Neural progenitor cell (in vitro differentiated cells): ENCODE measurements at regions not wholly inside any gene's neighbourhood (a gene's known extent, or its start where the extent isn't known, plus 50 kb on each side); places are given as distances from the start of the nearest gene placed in this dataset.

Experiments
- DNase-seq: peaks from one replicate; pipeline ENCODE4 v3.0.0-alpha.2; 2016; ENCODE audit warnings: low spot score
- H2AFZ ChIP-seq: fragments of 200-600 bp; sonication (generic); replicated peaks from 2 replicates; pipeline ENCODE4 v1.6.1; 2016; ENCODE audit warnings: antibody characterized with exemption
- H3F3A ChIP-seq: fragments of 200-600 bp; sonication (generic); 2 replicates; pipeline ENCODE4 v1.6.1; 2016; ENCODE audit warnings: antibody characterized with exemption, low read depth
- H3K27ac ChIP-seq: fragments of 200-600 bp; sonication (generic); 2 replicates; pipeline ENCODE4 v1.5.1; 2016; ENCODE audit warnings: mild to moderate bottlenecking
- H3K27me3 ChIP-seq: fragments of 200-600 bp; sonication (generic); 2 replicates; pipeline ENCODE4 v1.6.1; 2016; ENCODE audit warnings: mild to moderate bottlenecking, moderate library complexity
- H3K36me3 ChIP-seq: fragments of 200-600 bp; sonication (generic); 2 replicates; pipeline ENCODE4 v1.5.1; 2016
- H3K4me1 ChIP-seq: fragments of 200-600 bp; sonication (generic); 2 replicates; pipeline ENCODE4 v1.6.1; 2016; ENCODE audit warnings: mixed run types
- H3K4me2 ChIP-seq: fragments of 200-600 bp; sonication (generic); 2 replicates; pipeline ENCODE4 v1.6.1; 2016
- H3K4me3 ChIP-seq: fragments of 200-600 bp; sonication (generic); 2 replicates; pipeline ENCODE4 v1.5.1; 2016
- H3K79me2 ChIP-seq: fragments of 200-600 bp; sonication (generic); 2 replicates; pipeline ENCODE4 v1.6.1; 2016; ENCODE audit warnings: low read depth
- H3K9ac ChIP-seq: fragments of 200-600 bp; sonication (generic); 2 replicates; pipeline ENCODE4 v1.6.1; 2016
- H3K9me3 ChIP-seq: fragments of 200-600 bp; sonication (generic); 2 replicates; pipeline ENCODE4 v1.5.1; 2016; ENCODE audit warnings: low read depth
- H4K20me1 ChIP-seq: fragments of 200-600 bp; sonication (generic); 2 replicates; pipeline ENCODE4 v1.6.1; 2016; ENCODE audit warnings: low read depth
- H3K27ac Mint-ChIP-seq: 3 replicates; pipeline ENCODE4 v1.8.0; 2021; ENCODE audit warnings: mixed read lengths
- H3K27me3 Mint-ChIP-seq: 2 replicates; pipeline ENCODE4 v1.8.0; 2022; ENCODE audit warnings: low read depth, mild to moderate bottlenecking, inconsistent platforms, moderate library complexity, mixed read lengths; ENCODE audit not compliant: insufficient read depth
- H3K36me3 Mint-ChIP-seq: 3 replicates; pipeline ENCODE4 v1.8.0; 2021; ENCODE audit warnings: mixed read lengths
- H3K4me1 Mint-ChIP-seq: 3 replicates; pipeline ENCODE4 v1.8.0; 2021; ENCODE audit warnings: mixed read lengths
- H3K4me3 Mint-ChIP-seq: 3 replicates; pipeline ENCODE4 v1.8.0; 2021; ENCODE audit warnings: mild to moderate bottlenecking, moderate library complexity, mixed read lengths
- H3K9me3 Mint-ChIP-seq: 3 replicates; pipeline ENCODE4 v1.8.0; 2020; ENCODE audit warnings: mixed read lengths
- EZH2 ChIP-seq: fragments of 200-600 bp; sonication (generic); IDR thresholded peaks from 2 replicates; pipeline ENCODE4 v1.6.1; 2017; ENCODE audit warnings: antibody characterized with exemption, mild to moderate bottlenecking, moderate library complexity
- EZH2phosphoT487 ChIP-seq: fragments of 200-600 bp; sonication (generic); IDR thresholded peaks from 2 replicates; pipeline ENCODE4 v1.6.1; 2017; ENCODE audit warnings: antibody characterized with exemption
- TF ChIP-seq, protein P1 (sequence below): fragments of 200-600 bp; sonication (generic); IDR thresholded peaks from 2 replicates; pipeline ENCODE4 v1.5.1; 2017; ENCODE audit warnings: antibody characterized with exemption, mild to moderate bottlenecking

- peaks cover 3% of the 10 kb centered on the region for H3K9me3 ChIP-seq
- Mint-ChIP-seq H3K4me1 (no peaks in the 10 kb centered on the region), H3K36me3 (no peaks in the 10 kb centered on the region), H3K9me3 (no peaks in the 10 kb centered on the region), H3K27ac (no peak overlapping the region), H3K27me3 (no peaks in the 10 kb centered on the region), H3K4me3 (no peak overlapping the region)
- no peak for DNase-seq
- H3K79me2 ChIP-seq, result no peaks in the 10 kb centered on the region
- no peaks in the 10 kb centered on the region for H4K20me1 ChIP-seq
- H3K36me3 ChIP-seq, result no peaks in the 10 kb centered on the region
- no peaks in the 10 kb centered on the region for H3K4me1 ChIP-seq
- H3K9ac ChIP-seq, result no peak overlapping the region
- no peak overlapping the region for H3K27ac ChIP-seq
- H3K4me3 ChIP-seq, result no peak overlapping the region
- H2AFZ ChIP-seq, result no peak overlapping the region
- TF ChIP-seq EZH2phosphoT487 (no peak), EZH2 (no peak)
- TF ChIP-seq, protein P1, sequence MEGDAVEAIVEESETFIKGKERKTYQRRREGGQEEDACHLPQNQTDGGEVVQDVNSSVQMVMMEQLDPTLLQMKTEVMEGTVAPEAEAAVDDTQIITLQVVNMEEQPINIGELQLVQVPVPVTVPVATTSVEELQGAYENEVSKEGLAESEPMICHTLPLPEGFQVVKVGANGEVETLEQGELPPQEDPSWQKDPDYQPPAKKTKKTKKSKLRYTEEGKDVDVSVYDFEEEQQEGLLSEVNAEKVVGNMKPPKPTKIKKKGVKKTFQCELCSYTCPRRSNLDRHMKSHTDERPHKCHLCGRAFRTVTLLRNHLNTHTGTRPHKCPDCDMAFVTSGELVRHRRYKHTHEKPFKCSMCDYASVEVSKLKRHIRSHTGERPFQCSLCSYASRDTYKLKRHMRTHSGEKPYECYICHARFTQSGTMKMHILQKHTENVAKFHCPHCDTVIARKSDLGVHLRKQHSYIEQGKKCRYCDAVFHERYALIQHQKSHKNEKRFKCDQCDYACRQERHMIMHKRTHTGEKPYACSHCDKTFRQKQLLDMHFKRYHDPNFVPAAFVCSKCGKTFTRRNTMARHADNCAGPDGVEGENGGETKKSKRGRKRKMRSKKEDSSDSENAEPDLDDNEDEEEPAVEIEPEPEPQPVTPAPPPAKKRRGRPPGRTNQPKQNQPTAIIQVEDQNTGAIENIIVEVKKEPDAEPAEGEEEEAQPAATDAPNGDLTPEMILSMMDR, result no peak
- H3F3A ChIP-seq, result no peaks in the 10 kb centered on the region
- H3K4me2 ChIP-seq, result no peak overlapping the region
- no peaks in the 10 kb centered on the region for H3K27me3 ChIP-seq
These were observed 2334.6 kb upstream of the WWC1 start for GRCh38 chr5:165956854-165957253.

DNA sequence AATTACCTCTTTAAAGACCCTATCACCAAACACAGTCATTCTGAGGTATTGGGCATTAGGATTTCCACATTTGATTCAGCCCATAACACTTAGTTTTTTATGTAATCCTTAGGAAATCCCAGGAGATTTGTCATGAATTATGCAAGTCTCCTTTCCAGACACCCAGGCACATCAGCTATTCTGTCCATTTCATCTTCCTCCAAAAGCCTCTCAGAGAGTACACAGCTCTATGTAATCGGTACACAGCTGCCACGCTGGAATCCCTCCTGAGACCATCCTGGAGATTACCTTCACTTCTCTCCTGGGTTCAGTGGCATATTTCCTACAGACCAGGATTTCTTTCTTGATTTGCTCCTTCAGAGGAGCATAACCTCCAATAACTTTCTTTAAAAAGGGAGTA is 2309.8 kb upstream of the WWC1 start:
- H3K27ac Mint-ChIP-seq, result no peak overlapping the region

GRCh38 chr5:165996201-165996875 is 2295.1 kb upstream of the WWC1 start:
- H3K9me3 ChIP-seq, result no peaks in the 10 kb centered on the region
- peaks cover 9% of the 10 kb centered on the region for H3K4me1 ChIP-seq
- no peak overlapping the region for H3K27ac ChIP-seq
- Mint-ChIP-seq H3K27me3 (no peaks in the 10 kb centered on the region), H3K4me3 (no peak overlapping the region), H3K9me3 (peaks cover 2% of the 10 kb centered on the region), H3K27ac (no peak overlapping the region), H3K4me1 (peaks cover 15% of the 10 kb centered on the region), H3K36me3 (no peaks in the 10 kb centered on the region)
- peak overlapping the region; percentile 65 for H2AFZ ChIP-seq
- H4K20me1 ChIP-seq, result no peaks in the 10 kb centered on the region
- no peaks in the 10 kb centered on the region for H3F3A ChIP-seq
- no peaks in the 10 kb centered on the region for H3K79me2 ChIP-seq
- H3K36me3 ChIP-seq, result no peaks in the 10 kb centered on the region
- no peak overlapping the region for H3K9ac ChIP-seq
- no peak overlapping the region for H3K4me2 ChIP-seq
- no peak overlapping the region for H3K4me3 ChIP-seq
- peak; percentile 12 for DNase-seq
- H3K27me3 ChIP-seq, result no peaks in the 10 kb centered on the region
- TF ChIP-seq, protein P1, result no peak
- TF ChIP-seq EZH2 (no peak), EZH2phosphoT487 (no peak)

More for the DNA sequence above, 2309.8 kb upstream of the WWC1 start:
- Histone ChIP-seq H3K4me3 (no peak overlapping the region), H2AFZ (no peak overlapping the region), H3K4me2 (no peak overlapping the region), H3K27me3 (no peaks in the 10 kb centered on the region), H4K20me1 (no peaks in the 10 kb centered on the region), H3K9ac (no peak overlapping the region), H3K36me3 (no peaks in the 10 kb centered on the region), H3K27ac (no peak overlapping the region), H3K79me2 (no peaks in the 10 kb centered on the region), H3F3A (no peaks in the 10 kb centered on the region), H3K9me3 (no peaks in the 10 kb centered on the region), H3K4me1 (no peaks in the 10 kb centered on the region)
- Mint-ChIP-seq H3K4me3 (no peak overlapping the region), H3K9me3 (no peaks in the 10 kb centered on the region), H3K36me3 (no peaks in the 10 kb centered on the region), H3K4me1 (no peaks in the 10 kb centered on the region), H3K27me3 (peaks cover 3% of the 10 kb centered on the region)
- TF ChIP-seq, protein P1, result no peak
- no peak for TF ChIP-seq EZH2phosphoT487
- no peak for TF ChIP-seq EZH2
- DNase-seq, result no peak
